ENCODE measurements at regions not wholly inside any gene's neighbourhood (a gene's known extent, or its start where the extent isn't known, plus 50 kb on each side); places are given as distances from the start of the nearest gene placed in this dataset.
"Not testable (repeated sequence)": the region's sequence is repeated elsewhere in the genome, so short reads cannot be mapped to it uniquely, and the experiment has no call there.

GRCh38 chr17:34771891-34772290 lies 189.4 kb downstream of the CCT6B start:
- no peak for DNase-seq

GRCh38 chr17:34770586-34770985 lies 190.7 kb downstream of the CCT6B start:
- DNase-seq: no peak

GRCh38 chr17:34769899-34770298 lies 190.5 kb downstream of the TMEM132E start:
- no peak for DNase-seq

GRCh38 chr17:34769049-34769448 lies 189.7 kb downstream of the TMEM132E start:
- no peak for DNase-seq

GRCh38 chr17:34765291-34765690 lies 185.9 kb downstream of the TMEM132E start:
- DNase-seq: no peak

GRCh38 chr17:34764716-34765115 lies 185.3 kb downstream of the TMEM132E start:
- no peak for DNase-seq

- no peak for DNase-seq
Measured at GRCh38 chr17:34763728-34764665, 184.6 kb downstream of the TMEM132E start.

GRCh38 chr17:34762078-34762477 lies 182.7 kb downstream of the TMEM132E start:
- no peak for DNase-seq

- DNase-seq: no peak
Measured at GRCh38 chr17:34761646-34762045, 182.3 kb downstream of the TMEM132E start.

- no peak for DNase-seq
Measured at GRCh38 chr17:34760931-34761495, 181.6 kb downstream of the TMEM132E start.

GRCh38 chr17:34758718-34759117 lies 179.3 kb downstream of the TMEM132E start:
- no peak for DNase-seq

- DNase-seq: no peak
Measured at GRCh38 chr17:34758316-34758715, 178.9 kb downstream of the TMEM132E start.

GRCh38 chr17:34757611-34758010 lies 178.2 kb downstream of the TMEM132E start:
- no peak for DNase-seq

GRCh38 chr17:34757106-34757505 lies 177.7 kb downstream of the TMEM132E start:
- no peak for DNase-seq

- no peak for DNase-seq
Measured at GRCh38 chr17:34756637-34757021, 177.2 kb downstream of the TMEM132E start.

GRCh38 chr17:34755981-34756636 lies 176.7 kb downstream of the TMEM132E start:
- no peak for DNase-seq

GRCh38 chr17:34755371-34755770 lies 176.0 kb downstream of the TMEM132E start:
- no peak for DNase-seq

GRCh38 chr17:34750004-34750403 lies 170.6 kb downstream of the TMEM132E start:
- no peak for DNase-seq

- DNase-seq: no peak
Measured at GRCh38 chr17:34741967-34742366, 162.6 kb downstream of the TMEM132E start.

GRCh38 chr17:34740565-34741520 lies 161.5 kb downstream of the TMEM132E start:
- DNase-seq: no peak

- no peak for DNase-seq
Measured at GRCh38 chr17:34739386-34739785, 160.0 kb downstream of the TMEM132E start.

- not testable (repeated sequence) for DNase-seq
Measured at GRCh38 chr17:34737673-34738072, 158.3 kb downstream of the TMEM132E start.

- DNase-seq: no peak
Measured at GRCh38 chr17:34736611-34737010, 157.2 kb downstream of the TMEM132E start.

All from CD4-positive, alpha-beta T cell treated with Interleukin-6 for 4 hours (primary cell).